22Rv1 (cell line): ENCODE measurements at regions not wholly inside any gene's neighbourhood (a gene's known extent, or its start where the extent isn't known, plus 50 kb on each side); places are given as distances from the start of the nearest gene placed in this dataset.

ENCODE experiments used
- CTCF ChIP-seq: fragments of 450-650 bp; IDR thresholded peaks from 2 replicates; pipeline ENCODE4 v1.5.1; 2017; ENCODE audit warnings: mild to moderate bottlenecking
- ZFX ChIP-seq: fragments of 450-650 bp; IDR thresholded peaks from 2 replicates; pipeline ENCODE4 v1.6.1; 2017; ENCODE audit warnings: antibody characterized with exemption, borderline replicate concordance

- TF ChIP-seq CTCF (no peak), ZFX (no peak)
These were observed 87.3 kb upstream of the GNAQ start for GRCh38 chr9:78118742-78119473.
